Adrenal gland (tissue), 5 donors: ENCODE measurements at regions not wholly inside any gene's neighbourhood (a gene's known extent, or its start where the extent isn't known, plus 50 kb on each side); places are given as distances from the start of the nearest gene placed in this dataset.

Experiments
- CTCF ChIP-seq, 6 experiments: fragments of 450-650 bp in 4 of 6; fragments of 200-600 bp in 2 of 6; sonication (generic) in 1 of 6; IDR thresholded peaks; 1 replicate in 5 of 6; 2 replicates in 1 of 6; pipeline versions ENCODE4 v1.5.1 to v1.8.0; 2016 to 2021; ENCODE audit warnings: antibody characterized with exemption in 6 of 6, mild to moderate bottlenecking in 2 of 6, moderate library complexity in 1 of 6
- POLR2A ChIP-seq, 2 donors: fragments of 450-650 bp; IDR thresholded peaks; one replicate each; pipeline ENCODE4 v1.6.1; 2017; ENCODE audit warnings: antibody characterized with exemption in 2 of 2, mild to moderate bottlenecking in 2 of 2, moderate library complexity in 1 of 2
- donor health status: DM: no; HTN: no; CAD: no.

DNA sequence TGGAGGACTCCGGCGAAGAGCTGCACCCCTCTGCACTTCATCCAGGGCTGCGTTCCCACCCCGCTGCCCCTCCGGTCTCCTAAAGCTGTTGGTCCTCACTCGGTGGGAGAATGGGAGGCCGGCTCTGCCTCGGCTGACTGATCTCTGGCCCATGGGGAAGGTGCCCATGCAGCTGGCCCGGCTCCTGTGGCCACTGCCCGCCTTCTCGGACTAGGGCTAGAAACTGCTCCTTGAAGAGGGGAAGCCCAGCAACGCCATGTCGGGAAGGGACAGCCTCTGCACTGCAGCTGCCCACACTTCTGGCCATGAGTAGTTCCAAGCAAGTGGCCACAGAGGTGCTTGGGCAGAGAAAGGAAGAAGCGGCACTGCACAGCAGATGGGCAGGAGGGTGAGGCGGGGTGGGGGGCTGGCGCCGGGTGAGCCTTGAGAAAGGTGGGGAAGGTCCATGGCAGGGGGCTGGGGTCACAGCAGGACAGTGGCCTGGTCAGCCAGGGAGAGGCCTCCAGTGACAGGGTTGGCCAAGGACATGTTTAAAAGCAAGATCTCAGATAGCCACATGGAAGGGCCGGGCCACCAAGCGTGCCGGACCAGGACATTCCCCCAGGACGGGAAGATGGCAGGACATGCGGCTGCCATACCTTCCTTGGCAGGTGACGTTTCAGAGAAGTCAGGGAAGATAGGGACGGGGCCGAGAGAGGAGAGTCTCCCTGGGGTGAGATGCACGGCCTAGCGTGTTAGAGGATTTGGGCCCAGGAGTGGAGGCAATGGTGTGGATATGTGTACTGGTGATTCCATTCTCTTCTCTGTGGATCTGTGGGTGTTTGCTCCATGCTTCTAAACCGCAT is 158.8 kb upstream of the HDAC4 start:
- no peak for TF ChIP-seq CTCF (IDR thresholded peaks at IDR 0.05)
- no peak for TF ChIP-seq POLR2A (IDR thresholded peaks at IDR 0.05)
